Large intestine (tissue), 3 donors: ENCODE measurements at regions not wholly inside any gene's neighbourhood (a gene's known extent, or its start where the extent isn't known, plus 50 kb on each side); places are given as distances from the start of the nearest gene placed in this dataset.

Experiments used
- DNase-seq, 2 donors: peaks; one replicate each; pipeline versions ENCODE4 v3.0.0 to v3.0.0-alpha.2; 2013
- H3K27ac ChIP-seq: one replicate; pipeline ENCODE4 v1.5.1; 2013; ENCODE audit warnings: low read length
- H3K27me3 ChIP-seq: 2 replicates; pipeline ENCODE4 v1.6.1; 2013; ENCODE audit warnings: low read length; ENCODE audit not compliant: control insufficient read depth, insufficient read depth
- H3K36me3 ChIP-seq: 2 replicates; pipeline ENCODE4 v1.6.1; 2013; ENCODE audit warnings: low read length; ENCODE audit not compliant: control insufficient read depth, insufficient read depth
- H3K4me1 ChIP-seq: one replicate; pipeline ENCODE4 v1.6.1; 2013; ENCODE audit warnings: low read length; ENCODE audit not compliant: control insufficient read depth, insufficient read depth
- H3K4me3 ChIP-seq: one replicate; pipeline ENCODE4 v1.5.1; 2013; ENCODE audit warnings: low read length
- H3K9me3 ChIP-seq: one replicate; pipeline ENCODE4 v1.6.1; 2013; ENCODE audit warnings: mild to moderate bottlenecking, low read depth, low read length, moderate library complexity; ENCODE audit not compliant: control insufficient read depth
- WGBS: methylation state at CpG from one replicate; pipeline ENCODE4 v1.1.5; 2013; ENCODE audit warnings: low lambda C conversion rate; ENCODE audit not compliant: insufficient coverage; 5-methylcytosine and 5-hydroxymethylcytosine counted together

DNA sequence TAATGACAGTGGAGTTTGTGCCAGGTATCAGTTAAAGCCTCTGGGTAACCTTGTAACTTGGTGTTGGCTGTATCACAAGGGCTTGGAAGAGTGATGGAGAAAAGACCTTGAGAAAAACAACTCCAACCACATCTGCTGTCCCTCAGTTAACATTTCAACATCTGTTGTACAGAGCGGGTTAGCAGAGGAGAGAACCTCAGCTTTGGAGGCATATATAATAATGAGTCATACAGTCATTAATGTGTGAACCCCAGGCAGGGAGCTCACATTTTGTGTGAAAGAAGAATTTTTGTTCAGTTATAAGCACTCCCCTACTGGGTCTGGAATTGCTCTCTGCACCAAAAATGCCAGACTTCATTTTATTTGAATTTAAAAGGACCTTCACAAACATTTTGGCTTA is 439.5 kb downstream of the PDCD6IP start:
- Histone ChIP-seq H3K27ac (no peak overlapping the region), H3K4me1 (peaks cover 5% of the 10 kb centered on the region), H3K9me3 (no peaks in the 10 kb centered on the region), H3K4me3 (no peak overlapping the region), H3K36me3 (no peaks in the 10 kb centered on the region), H3K27me3 (no peaks in the 10 kb centered on the region)
- no peak for DNase-seq
- WGBS = no CpG with 5 or more reads among the region's 1 CpG

DNA sequence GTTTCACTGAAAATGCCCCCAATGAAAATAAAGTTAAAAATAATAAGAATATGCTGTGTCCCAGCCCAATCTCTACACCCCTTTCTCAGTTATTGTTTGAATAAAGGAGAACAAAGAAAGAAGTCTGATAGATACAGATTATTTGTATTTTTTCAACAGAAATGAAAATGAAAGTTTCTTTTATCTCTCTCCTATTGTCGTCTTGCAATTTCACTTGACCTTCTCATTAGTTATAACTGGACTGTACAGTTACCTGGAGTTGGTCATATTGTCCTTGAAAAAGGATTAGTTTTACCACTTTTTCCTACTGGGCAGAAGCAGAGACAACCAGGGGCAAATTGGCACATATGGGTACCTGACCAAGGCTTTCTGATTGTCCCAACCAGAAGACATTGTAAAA is 440.0 kb downstream of the PDCD6IP start:
- peaks cover 5% of the 10 kb centered on the region for H3K4me1 ChIP-seq
- no peaks in the 10 kb centered on the region for H3K36me3 ChIP-seq
- DNase-seq = no peak
- 38% methylated on average over 1 of the region's 1 CpG for WGBS
- no peak overlapping the region for H3K27ac ChIP-seq
- no peak overlapping the region for H3K4me3 ChIP-seq
- H3K27me3 ChIP-seq = no peaks in the 10 kb centered on the region
- no peaks in the 10 kb centered on the region for H3K9me3 ChIP-seq

DNA sequence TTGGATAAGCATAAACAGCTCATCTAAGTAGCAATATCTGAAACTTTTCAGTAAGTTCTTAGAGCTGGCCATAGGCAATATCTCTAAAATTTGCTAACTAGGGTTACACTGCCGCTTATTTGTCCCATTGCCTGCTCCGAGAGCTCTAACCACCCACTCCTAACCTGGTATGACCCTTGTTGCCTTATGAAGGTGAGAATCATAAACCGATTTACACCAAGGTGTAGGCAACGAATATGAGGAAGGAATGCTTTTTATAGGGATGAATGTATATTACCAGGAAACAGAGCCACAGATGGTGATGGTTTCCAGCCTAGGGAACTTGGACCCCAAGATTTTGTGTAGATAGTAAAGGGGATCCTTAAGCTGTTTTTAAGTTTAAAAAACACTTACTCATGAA is 440.9 kb downstream of the PDCD6IP start:
- H3K9me3 ChIP-seq = no peaks in the 10 kb centered on the region
- no CpG with 5 or more reads among the region's 4 CpGs for WGBS
- no peak overlapping the region for H3K4me3 ChIP-seq
- H3K36me3 ChIP-seq = no peaks in the 10 kb centered on the region
- H3K4me1 ChIP-seq = peaks cover 5% of the 10 kb centered on the region
- DNase-seq = no peak
- no peaks in the 10 kb centered on the region for H3K27me3 ChIP-seq
- no peak overlapping the region for H3K27ac ChIP-seq

DNA sequence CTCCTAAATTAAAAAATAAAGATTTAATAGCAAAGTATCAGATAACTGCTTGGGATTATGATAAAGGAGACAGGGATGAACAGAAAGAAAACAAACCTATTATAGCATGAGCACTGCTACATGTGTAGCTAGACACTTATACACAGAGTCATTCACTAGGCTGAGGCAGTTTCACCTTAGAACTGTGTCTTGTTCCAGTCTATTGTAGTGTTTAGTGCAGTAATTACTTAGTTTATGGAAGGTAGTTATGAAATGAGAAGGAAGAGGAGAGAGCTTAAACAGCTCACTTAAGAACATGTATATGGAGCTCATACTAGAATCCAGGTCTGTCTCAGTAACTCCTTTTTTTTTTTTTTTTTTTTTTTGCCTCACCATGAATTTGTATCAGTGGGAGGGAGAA is 441.4 kb downstream of the PDCD6IP start:
- Histone ChIP-seq H3K36me3 (no peaks in the 10 kb centered on the region), H3K27ac (no peak overlapping the region), H3K9me3 (no peaks in the 10 kb centered on the region), H3K4me3 (no peak overlapping the region), H3K27me3 (no peaks in the 10 kb centered on the region), H3K4me1 (peaks cover 5% of the 10 kb centered on the region)
- DNase-seq = peak; percentile 26 to 51

DNA sequence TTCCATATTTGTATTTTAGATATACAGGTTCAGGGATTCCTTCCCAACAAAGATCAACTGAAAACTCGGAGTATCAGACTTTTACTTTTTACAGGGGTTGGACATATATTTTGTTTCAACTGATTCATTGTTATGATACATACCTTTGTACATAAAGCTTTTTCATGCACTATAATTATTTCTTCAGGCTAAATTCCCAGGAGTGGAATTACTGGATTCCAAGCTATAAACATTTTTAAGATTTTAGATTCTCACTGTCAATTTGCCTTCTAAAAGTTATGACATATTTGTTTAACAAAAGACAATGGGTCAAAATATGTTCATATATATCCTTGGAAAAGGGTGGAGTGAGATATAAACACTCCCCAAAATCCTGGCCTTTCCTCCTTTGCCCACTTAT is 449.0 kb downstream of the PDCD6IP start:
- no CpG with 5 or more reads among the region's 1 CpG for WGBS
- no peak for DNase-seq
- no peaks in the 10 kb centered on the region for H3K36me3 ChIP-seq

DNA sequence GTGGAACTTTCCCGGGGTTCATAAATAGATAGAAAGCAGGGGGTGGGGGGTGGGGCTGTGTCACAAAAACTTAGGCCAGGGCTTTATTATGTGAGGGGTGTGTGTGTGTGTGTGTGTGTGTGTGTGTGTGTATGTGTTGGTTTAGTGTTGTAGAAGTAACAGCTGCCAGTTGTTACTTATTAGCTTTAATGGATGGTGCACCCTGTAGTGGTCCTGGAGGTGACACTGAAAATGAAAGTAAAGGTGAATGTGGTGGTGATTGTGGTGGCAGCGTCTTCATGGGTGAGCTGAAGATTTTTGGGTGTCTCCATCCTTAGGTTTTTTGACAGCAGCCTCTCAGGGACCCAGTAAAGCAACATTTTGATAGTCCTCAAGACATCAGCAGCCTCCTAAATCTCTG is 449.9 kb downstream of the PDCD6IP start:
- no CpG with 5 or more reads among the region's 2 CpGs for WGBS
- no peak overlapping the region for H3K4me3 ChIP-seq
- no peaks in the 10 kb centered on the region for H3K4me1 ChIP-seq
- peak in 1 of 2 donors; percentile 47 for DNase-seq
- H3K27me3 ChIP-seq = no peaks in the 10 kb centered on the region
- H3K36me3 ChIP-seq = no peaks in the 10 kb centered on the region
- H3K9me3 ChIP-seq = no peaks in the 10 kb centered on the region
- H3K27ac ChIP-seq = no peak overlapping the region

More for the DNA sequence above, 449.0 kb downstream of the PDCD6IP start:
- Histone ChIP-seq H3K4me1 (no peaks in the 10 kb centered on the region), H3K9me3 (no peaks in the 10 kb centered on the region), H3K27me3 (no peaks in the 10 kb centered on the region), H3K27ac (no peak overlapping the region), H3K4me3 (no peak overlapping the region)

DNA sequence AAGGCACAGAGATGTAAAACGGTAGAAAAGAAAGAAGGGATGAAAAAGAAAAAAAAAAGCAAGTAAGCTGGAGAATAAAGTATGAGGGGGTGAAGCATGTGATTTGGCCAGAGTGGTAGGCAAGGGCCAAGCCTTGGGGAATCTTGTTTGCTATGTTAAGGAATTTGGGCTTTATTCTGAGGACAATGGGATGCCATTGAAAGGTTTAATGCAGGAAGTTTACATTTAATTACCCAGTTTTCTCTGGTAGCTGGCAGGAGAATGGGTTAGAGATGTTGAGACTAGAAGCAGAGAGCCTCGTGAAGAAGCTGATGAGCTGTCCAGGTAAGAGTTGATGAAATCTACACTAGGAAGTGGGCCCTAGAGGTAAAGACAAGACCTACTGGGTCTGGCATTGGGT is 455.9 kb downstream of the PDCD6IP start:
- no peaks in the 10 kb centered on the region for H3K27me3 ChIP-seq
- peaks cover 11% of the 10 kb centered on the region for H3K4me1 ChIP-seq
- no peak overlapping the region for H3K4me3 ChIP-seq
- DNase-seq = no peak
- no peaks in the 10 kb centered on the region for H3K9me3 ChIP-seq
- 86% methylated on average over 1 of the region's 2 CpGs for WGBS
- H3K36me3 ChIP-seq = no peaks in the 10 kb centered on the region
- H3K27ac ChIP-seq = no peak overlapping the region

DNA sequence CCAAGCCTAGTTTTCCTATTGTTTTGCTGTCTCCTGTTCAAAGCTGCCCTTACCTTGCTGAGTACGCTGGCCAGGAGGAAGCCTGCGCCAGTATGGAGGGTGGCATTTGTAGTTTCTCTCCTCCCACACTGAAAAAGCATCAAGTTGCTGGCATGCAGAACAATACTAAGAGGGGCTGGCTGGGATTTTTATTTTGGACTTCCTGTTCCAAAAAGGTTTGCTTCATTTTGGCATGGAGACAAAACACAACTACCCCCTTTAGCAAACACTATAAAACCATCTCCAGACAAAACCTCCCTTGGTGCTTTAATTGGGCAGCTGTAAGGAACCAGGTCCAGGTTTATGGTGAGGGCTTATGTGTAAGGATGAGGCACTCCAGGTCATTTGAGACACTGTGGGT is 457.6 kb downstream of the PDCD6IP start:
- Histone ChIP-seq H3K4me1 (peaks cover 23% of the 10 kb centered on the region), H3K27ac (no peak overlapping the region), H3K9me3 (no peaks in the 10 kb centered on the region), H3K36me3 (no peaks in the 10 kb centered on the region), H3K27me3 (no peaks in the 10 kb centered on the region), H3K4me3 (no peak overlapping the region)
- DNase-seq = no peak
- WGBS = no CpG with 5 or more reads among the region's 2 CpGs

DNA sequence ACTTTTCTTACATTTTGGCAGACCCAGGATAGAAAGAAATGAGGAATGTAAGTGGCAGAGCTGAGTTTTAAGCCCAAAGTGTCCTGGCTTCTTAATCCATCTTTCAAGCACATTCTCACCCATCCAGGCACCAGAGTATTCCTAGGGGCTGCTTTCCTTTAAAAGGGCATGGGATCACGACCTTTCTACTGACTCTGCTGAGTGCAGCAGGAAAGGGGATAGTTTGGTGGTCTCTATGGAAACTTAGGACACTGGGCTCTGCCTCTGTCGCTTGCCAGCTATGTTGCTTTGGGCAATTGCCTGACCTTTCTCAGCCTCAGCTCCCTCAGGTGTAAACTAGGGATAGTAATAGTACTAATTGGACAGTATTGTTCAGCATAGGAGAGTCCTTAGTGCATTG is 458.4 kb downstream of the PDCD6IP start:
- H3K27me3 ChIP-seq = no peaks in the 10 kb centered on the region
- H3K9me3 ChIP-seq = no peaks in the 10 kb centered on the region
- peaks cover 30% of the 10 kb centered on the region for H3K4me1 ChIP-seq
- no peaks in the 10 kb centered on the region for H3K36me3 ChIP-seq
- no peak overlapping the region for H3K27ac ChIP-seq
- WGBS = no CpG with 5 or more reads among the region's 2 CpGs
- no peak overlapping the region for H3K4me3 ChIP-seq
- DNase-seq = no peak

DNA sequence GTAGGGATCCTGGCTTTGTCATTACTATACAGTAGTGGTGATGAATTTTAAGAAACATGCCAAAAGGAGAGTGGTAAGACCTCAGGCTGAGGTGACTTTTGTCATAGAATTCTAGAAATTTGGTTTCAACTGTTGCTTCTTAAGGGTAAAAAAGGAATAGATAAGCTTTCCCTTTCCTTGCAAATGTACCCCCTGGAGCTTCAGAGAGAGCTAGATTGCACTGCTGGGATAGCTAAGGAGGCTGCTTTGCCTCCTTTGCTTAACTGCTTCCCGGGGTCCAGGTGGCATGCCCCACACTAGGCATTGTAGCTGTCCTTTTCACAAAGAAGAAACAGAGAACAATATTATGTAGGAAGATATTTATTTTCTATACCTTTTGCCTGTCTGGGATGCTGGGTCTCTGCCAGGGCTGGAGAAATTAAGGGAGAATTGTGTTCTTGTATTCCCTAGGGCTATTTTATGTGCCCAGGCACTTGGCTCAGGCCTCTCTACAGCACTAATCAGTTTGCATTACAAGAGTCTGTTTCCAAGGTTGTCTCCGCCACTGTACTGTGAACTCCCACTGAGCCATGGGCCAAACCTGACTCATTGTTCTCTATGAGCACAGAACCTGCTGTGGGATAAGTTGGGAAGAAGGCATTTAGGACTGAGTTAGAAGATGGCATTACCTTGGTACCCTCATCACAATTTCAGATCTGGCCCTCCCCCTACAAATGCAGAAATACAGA is 460.0 kb downstream of the PDCD6IP start:
- peak in 1 of 2 donors; percentile 30 for DNase-seq
- H3K9me3 ChIP-seq = no peaks in the 10 kb centered on the region
- WGBS = no CpG with 5 or more reads among the region's 2 CpGs

DNA sequence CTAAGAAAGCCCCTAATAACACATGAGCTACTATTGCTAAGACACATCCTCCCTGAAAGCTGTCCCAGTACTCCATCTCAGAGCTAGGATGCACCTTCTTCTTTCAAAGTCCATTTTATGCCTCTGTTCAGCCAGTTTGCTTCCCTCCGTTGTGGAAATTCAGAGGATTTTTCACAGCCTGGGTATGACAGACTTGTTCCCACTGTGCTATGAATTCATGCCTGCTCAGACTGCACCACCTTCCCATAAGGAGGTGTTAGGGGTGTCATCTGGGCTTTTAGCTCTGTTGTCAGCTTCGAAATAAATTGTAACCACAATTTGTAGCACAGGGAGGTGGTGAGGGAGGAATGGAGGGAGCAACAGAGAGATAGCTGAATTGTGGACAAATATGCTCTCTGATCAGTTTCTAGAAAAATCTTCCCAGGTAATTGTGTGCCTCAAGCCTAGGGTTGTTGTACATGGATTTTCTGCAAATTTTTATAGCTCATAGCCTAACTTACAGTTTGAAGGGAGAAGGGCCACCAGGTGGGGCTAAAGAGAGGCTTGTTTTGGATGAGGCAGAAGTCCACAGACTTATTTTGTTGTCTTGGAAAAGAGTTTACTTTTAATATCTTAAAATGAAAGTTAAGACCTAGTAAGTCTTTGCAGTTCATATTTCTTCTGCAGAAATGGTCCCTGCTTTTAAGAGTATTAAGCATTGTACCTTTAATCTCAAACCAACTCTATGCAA is 462.0 kb downstream of the PDCD6IP start:
- WGBS = no CpG with 5 or more reads among the region's 2 CpGs

More for the DNA sequence above, 460.0 kb downstream of the PDCD6IP start:
- Histone ChIP-seq H3K4me1 (peaks cover 45% of the 10 kb centered on the region), H3K36me3 (no peaks in the 10 kb centered on the region), H3K27me3 (no peaks in the 10 kb centered on the region), H3K27ac (no peak overlapping the region), H3K4me3 (no peak overlapping the region)

More for the DNA sequence above, 462.0 kb downstream of the PDCD6IP start:
- Histone ChIP-seq H3K4me3 (no peak overlapping the region), H3K36me3 (no peaks in the 10 kb centered on the region), H3K27me3 (no peaks in the 10 kb centered on the region), H3K4me1 (peaks cover 48% of the 10 kb centered on the region), H3K9me3 (no peaks in the 10 kb centered on the region), H3K27ac (peak overlapping the region; percentile 41)
- DNase-seq = peak; percentile 37 to 60
